ENCODE measurements at regions not wholly inside any gene's neighbourhood (a gene's known extent, or its start where the extent isn't known, plus 50 kb on each side); places are given as distances from the start of the nearest gene placed in this dataset.

GRCh38 chr4:137825505-137825904, 293.2 kb upstream of the PCDH18 start:
- H3K4me3 Mint-ChIP-seq: no peak overlapping the region
- H3K9me3 Mint-ChIP-seq: peaks cover 5% of the 10 kb centered on the region
- TF ChIP-seq CTCF (IDR thresholded peaks at IDR 0.05): no peak
- peaks cover 5% of the 10 kb centered on the region; the same call in 1 of the 2 replicates for H3K36me3 Mint-ChIP-seq (ENCODE audit: low read depth)
- H3K4me1 Mint-ChIP-seq (ENCODE audit: low read depth): peaks cover 7% of the 10 kb centered on the region
- no peak overlapping the region for H3K27ac Mint-ChIP-seq
- DNase-seq: no peak
- no peaks in the 10 kb centered on the region for H3K27me3 Mint-ChIP-seq (ENCODE audit: insufficient read depth)

GRCh38 chr4:137823007-137823406, 290.7 kb upstream of the PCDH18 start:
- no peak for DNase-seq
- Mint-ChIP-seq H3K27me3 (ENCODE audit: insufficient read depth) (no peaks in the 10 kb centered on the region), H3K9me3 (no peaks in the 10 kb centered on the region), H3K4me1 (ENCODE audit: low read depth) (peaks cover 7% of the 10 kb centered on the region), H3K36me3 (ENCODE audit: low read depth) (no peaks in the 10 kb centered on the region), H3K4me3 (no peak overlapping the region), H3K27ac (no peak overlapping the region)
- TF ChIP-seq CTCF (IDR thresholded peaks at IDR 0.05): no peak

- H3K27ac Mint-ChIP-seq: no peak overlapping the region
These were observed 287.7 kb upstream of the PCDH18 start for GRCh38 chr4:137819964-137820383.

GRCh38 chr4:137812258-137812657, 280.0 kb upstream of the PCDH18 start:
- Mint-ChIP-seq H3K4me3 (no peak overlapping the region), H3K27me3 (ENCODE audit: insufficient read depth) (peaks cover 2% of the 10 kb centered on the region; the same call in 1 of the 2 replicates), H3K36me3 (ENCODE audit: low read depth) (no peaks in the 10 kb centered on the region), H3K9me3 (no peaks in the 10 kb centered on the region), H3K27ac (no peak overlapping the region), H3K4me1 (ENCODE audit: low read depth) (no peaks in the 10 kb centered on the region)
- DNase-seq: no peak
- no peak for TF ChIP-seq CTCF (IDR thresholded peaks at IDR 0.05)

More at GRCh38 chr4:137819964-137820383, 287.7 kb upstream of the PCDH18 start:
- no peaks in the 10 kb centered on the region for H3K36me3 Mint-ChIP-seq (ENCODE audit: low read depth)
- no peaks in the 10 kb centered on the region for H3K9me3 Mint-ChIP-seq
- H3K4me1 Mint-ChIP-seq (ENCODE audit: low read depth): peaks cover 7% of the 10 kb centered on the region
- no peak overlapping the region for H3K4me3 Mint-ChIP-seq
- peak; percentile 42 for DNase-seq
- H3K27me3 Mint-ChIP-seq (ENCODE audit: insufficient read depth): no peaks in the 10 kb centered on the region
- TF ChIP-seq CTCF (IDR thresholded peaks at IDR 0.05): peak; percentile 79

- no peaks in the 10 kb centered on the region for H3K27me3 Mint-ChIP-seq (ENCODE audit: insufficient read depth)
- no peak overlapping the region for H3K4me3 Mint-ChIP-seq
- no peaks in the 10 kb centered on the region for H3K9me3 Mint-ChIP-seq
- no peak overlapping the region for H3K27ac Mint-ChIP-seq
- H3K36me3 Mint-ChIP-seq (ENCODE audit: low read depth): no peaks in the 10 kb centered on the region
- no peak for TF ChIP-seq CTCF (IDR thresholded peaks at IDR 0.05)
- no peaks in the 10 kb centered on the region for H3K4me1 Mint-ChIP-seq (ENCODE audit: low read depth)
- DNase-seq: no peak
These were observed 274.1 kb upstream of the PCDH18 start for GRCh38 chr4:137806420-137806819.
